ENCODE measurements at regions not wholly inside any gene's neighbourhood (a gene's known extent, or its start where the extent isn't known, plus 50 kb on each side); places are given as distances from the start of the nearest gene placed in this dataset.

DNA sequence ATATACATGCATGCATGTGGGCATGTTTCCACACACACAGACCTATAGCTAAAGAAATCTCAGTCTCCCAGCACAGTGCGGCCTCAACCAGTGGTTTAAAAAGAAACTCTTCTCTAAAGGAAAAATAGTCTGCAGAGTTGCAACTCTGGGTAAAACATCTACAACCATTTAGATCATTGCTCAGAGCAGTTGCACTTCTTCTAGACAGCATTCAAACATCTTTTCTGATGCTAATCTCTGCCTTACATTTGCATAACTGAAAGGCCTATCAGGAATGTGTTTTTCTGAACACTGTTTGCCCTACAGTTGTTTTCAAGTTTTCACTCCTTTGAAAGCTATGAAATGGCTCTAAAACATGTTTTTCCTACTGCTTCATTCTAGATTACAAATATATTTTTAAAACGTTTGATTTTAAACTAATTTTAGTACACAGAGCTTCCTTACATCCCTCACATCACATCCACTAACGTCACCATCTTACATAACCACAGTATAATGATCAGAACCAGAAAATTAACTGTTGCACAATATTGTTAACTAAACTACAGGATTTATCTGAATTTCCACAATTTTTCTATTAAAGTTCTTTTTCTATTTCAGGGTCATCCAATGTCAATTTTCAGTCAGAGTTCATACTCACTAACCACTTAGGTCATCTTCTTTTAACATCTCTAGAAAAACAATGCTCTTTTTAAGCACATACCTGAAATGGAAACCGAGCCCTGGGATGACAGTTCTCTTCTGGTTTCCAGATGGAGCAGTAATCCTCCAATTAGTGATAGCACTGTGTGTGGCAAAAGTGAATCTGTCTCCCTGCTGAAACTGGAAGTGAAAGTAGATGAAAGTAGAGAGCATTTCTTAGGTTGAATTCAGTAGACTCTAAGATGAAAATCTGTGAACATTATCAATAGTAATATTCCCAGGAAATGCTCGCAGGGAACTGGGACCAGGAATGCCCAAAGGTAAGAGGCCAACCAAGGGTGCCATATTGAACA, 501.6 kb upstream of the GCFC2 start:
- no peak for TF ChIP-seq POLR2A (IDR thresholded peaks at IDR 0.05; ENCODE audit: low read length)
- TF ChIP-seq GATA1 (IDR thresholded peaks at IDR 0.05; ENCODE audit: low read depth, low read length), result no peak

Data from erythroblast (primary cell).